Neural cell (in vitro differentiated cells): ENCODE measurements at regions not wholly inside any gene's neighbourhood (a gene's known extent, or its start where the extent isn't known, plus 50 kb on each side); places are given as distances from the start of the nearest gene placed in this dataset.

ENCODE experiments used
- H2AFZ ChIP-seq: fragments of 200-600, 300-800 bp; sonication (generic), shearing (Covaris generic); 2 replicates; pipeline ENCODE4 v1.6.0; 2014; ENCODE audit warnings: low read depth, mild to moderate bottlenecking, antibody characterized with exemption, low read length, moderate library complexity
- H3F3A ChIP-seq: fragments of 200-600 bp; shearing (Covaris generic); 2 replicates; pipeline ENCODE4 v1.6.1; 2016; ENCODE audit warnings: mild to moderate bottlenecking, moderate library complexity, mixed read lengths, antibody characterized with exemption, low read length; ENCODE audit not compliant: insufficient read depth, poor library complexity, severe bottlenecking
- H3K27ac ChIP-seq: fragments of 200-600, 300-800 bp; sonication (generic), shearing (Covaris generic); 2 replicates; pipeline ENCODE4 v1.5.1; 2014; ENCODE audit warnings: mild to moderate bottlenecking, low read length, moderate library complexity
- H3K27me3 ChIP-seq: fragments of 300-800, 200-600 bp; sonication (generic), shearing (Covaris generic); 2 replicates; pipeline ENCODE4 v1.6.0; 2014; ENCODE audit warnings: mild to moderate bottlenecking, low read depth, low read length, moderate library complexity; ENCODE audit not compliant: insufficient read depth
- H3K36me3 ChIP-seq: fragments of 300-800, 200-600 bp; sonication (generic), shearing (Covaris generic); 2 replicates; pipeline ENCODE4 v1.5.1; 2014; ENCODE audit warnings: mild to moderate bottlenecking, antibody characterized with exemption, low read length, moderate library complexity; ENCODE audit not compliant: insufficient read depth
- H3K4me2 ChIP-seq: fragments of 300-800, 200-600 bp; sonication (generic), shearing (Covaris generic); 2 replicates; pipeline ENCODE4 v1.6.0; 2014; ENCODE audit warnings: mild to moderate bottlenecking, low read length
- H3K4me3 ChIP-seq: fragments of 300-800, 200-600 bp; sonication (generic), shearing (Covaris generic); 2 replicates; pipeline ENCODE4 v1.5.1; 2014; ENCODE audit warnings: mild to moderate bottlenecking, low read length, moderate library complexity
- H3K79me2 ChIP-seq: fragments of 200-600 bp; shearing (Covaris generic); replicated peaks from 2 replicates; pipeline ENCODE4 v1.6.0; 2014; ENCODE audit warnings: mild to moderate bottlenecking, low read length, moderate library complexity; ENCODE audit not compliant: insufficient read depth
- H3K9ac ChIP-seq: fragments of 300-800, 200-600 bp; sonication (generic), shearing (Covaris generic); 2 replicates; pipeline ENCODE4 v1.6.1; 2016; ENCODE audit warnings: mild to moderate bottlenecking, low read length, mixed read lengths
- H3K9me2 ChIP-seq: fragments of 200-600 bp; shearing (Covaris generic); 2 replicates; pipeline ENCODE4 v1.6.1; 2016; ENCODE audit warnings: mild to moderate bottlenecking, low read length, mixed read lengths; ENCODE audit not compliant: insufficient read depth
- H3K9me3 ChIP-seq: fragments of 200-600, 300-800 bp; sonication (generic), shearing (Covaris generic); 2 replicates; pipeline ENCODE4 v1.6.1; 2016; ENCODE audit warnings: mild to moderate bottlenecking, mixed run types, low read length, moderate library complexity, mixed read lengths
- H4K20me1 ChIP-seq: fragments of 200-600 bp; shearing (Covaris generic); 2 replicates; pipeline ENCODE4 v1.6.1; 2016; ENCODE audit warnings: mild to moderate bottlenecking, mixed run types; ENCODE audit not compliant: insufficient read depth
- EP300 ChIP-seq: fragments of 450-650 bp; conservative IDR thresholded peaks from 2 replicates; pipeline ENCODE4 v1.6.1; 2014; ENCODE audit warnings: antibody characterized with exemption, mild to moderate bottlenecking, moderate library complexity; ENCODE audit not compliant: poor library complexity, severe bottlenecking
- EZH2 ChIP-seq: fragments of 200-600, 300-800 bp; shearing (Covaris generic), sonication (generic); IDR thresholded peaks from 2 replicates; pipeline ENCODE4 v1.6.1; 2014; ENCODE audit warnings: antibody characterized with exemption, low read length, borderline replicate concordance, mild to moderate bottlenecking; ENCODE audit not compliant: insufficient read depth, poor library complexity, severe bottlenecking
- MXI1 ChIP-seq: fragments of 450-650 bp; conservative IDR thresholded peaks from 2 replicates; pipeline ENCODE4 v1.6.1; 2014; ENCODE audit warnings: antibody characterized with exemption, mild to moderate bottlenecking; ENCODE audit not compliant: poor library complexity, severe bottlenecking
- POLR2AphosphoS5 ChIP-seq: IDR thresholded peaks from 2 replicates; pipeline ENCODE4 v1.6.1; 2012
- TAF1 ChIP-seq: IDR thresholded peaks from 2 replicates; pipeline ENCODE4 v1.6.1; 2012; ENCODE audit warnings: low read depth
- TF ChIP-seq, protein P1 (sequence below): IDR thresholded peaks from 2 replicates; pipeline ENCODE4 v1.6.1; 2012; ENCODE audit warnings: borderline replicate concordance
- TF ChIP-seq, protein P2 (sequence below): fragments of 450-650 bp; IDR thresholded peaks from 2 replicates; pipeline ENCODE4 v1.5.1; 2014; ENCODE audit warnings: antibody characterized with exemption, mild to moderate bottlenecking, moderate library complexity; ENCODE audit not compliant: poor library complexity, severe bottlenecking

DNA sequence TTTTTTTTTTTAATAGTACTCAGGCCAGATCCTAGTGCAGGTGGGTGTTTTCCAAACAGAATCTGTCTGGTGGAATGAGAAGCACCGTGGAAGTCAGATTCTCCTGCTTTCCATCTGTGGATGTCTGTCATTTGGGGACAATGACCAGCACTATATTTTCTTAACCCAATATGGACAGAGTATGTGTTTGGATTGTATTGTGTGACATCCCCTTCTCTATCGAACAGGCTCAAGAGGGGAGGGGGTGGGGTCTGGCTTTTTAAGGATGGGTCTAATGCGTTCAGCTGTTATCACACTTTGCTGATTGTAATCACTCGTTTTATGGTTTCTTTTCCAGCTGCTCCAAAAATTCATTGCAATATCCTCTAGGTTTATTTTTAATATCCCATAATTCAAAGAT lies 197.5 kb upstream of the CEP162 start:
- Histone ChIP-seq H2AFZ (no peak overlapping the region), H3K27me3 (no peaks in the 10 kb centered on the region), H3K27ac (no peak overlapping the region), H3K4me2 (no peak overlapping the region), H3K79me2 (no peaks in the 10 kb centered on the region), H3K9ac (no peak overlapping the region), H4K20me1 (no peaks in the 10 kb centered on the region), H3K9me3 (no peaks in the 10 kb centered on the region), H3K9me2 (no peaks in the 10 kb centered on the region), H3K36me3 (no peaks in the 10 kb centered on the region), H3K4me3 (no peak overlapping the region), H3F3A (no peaks in the 10 kb centered on the region)
- TF ChIP-seq, protein P1, sequence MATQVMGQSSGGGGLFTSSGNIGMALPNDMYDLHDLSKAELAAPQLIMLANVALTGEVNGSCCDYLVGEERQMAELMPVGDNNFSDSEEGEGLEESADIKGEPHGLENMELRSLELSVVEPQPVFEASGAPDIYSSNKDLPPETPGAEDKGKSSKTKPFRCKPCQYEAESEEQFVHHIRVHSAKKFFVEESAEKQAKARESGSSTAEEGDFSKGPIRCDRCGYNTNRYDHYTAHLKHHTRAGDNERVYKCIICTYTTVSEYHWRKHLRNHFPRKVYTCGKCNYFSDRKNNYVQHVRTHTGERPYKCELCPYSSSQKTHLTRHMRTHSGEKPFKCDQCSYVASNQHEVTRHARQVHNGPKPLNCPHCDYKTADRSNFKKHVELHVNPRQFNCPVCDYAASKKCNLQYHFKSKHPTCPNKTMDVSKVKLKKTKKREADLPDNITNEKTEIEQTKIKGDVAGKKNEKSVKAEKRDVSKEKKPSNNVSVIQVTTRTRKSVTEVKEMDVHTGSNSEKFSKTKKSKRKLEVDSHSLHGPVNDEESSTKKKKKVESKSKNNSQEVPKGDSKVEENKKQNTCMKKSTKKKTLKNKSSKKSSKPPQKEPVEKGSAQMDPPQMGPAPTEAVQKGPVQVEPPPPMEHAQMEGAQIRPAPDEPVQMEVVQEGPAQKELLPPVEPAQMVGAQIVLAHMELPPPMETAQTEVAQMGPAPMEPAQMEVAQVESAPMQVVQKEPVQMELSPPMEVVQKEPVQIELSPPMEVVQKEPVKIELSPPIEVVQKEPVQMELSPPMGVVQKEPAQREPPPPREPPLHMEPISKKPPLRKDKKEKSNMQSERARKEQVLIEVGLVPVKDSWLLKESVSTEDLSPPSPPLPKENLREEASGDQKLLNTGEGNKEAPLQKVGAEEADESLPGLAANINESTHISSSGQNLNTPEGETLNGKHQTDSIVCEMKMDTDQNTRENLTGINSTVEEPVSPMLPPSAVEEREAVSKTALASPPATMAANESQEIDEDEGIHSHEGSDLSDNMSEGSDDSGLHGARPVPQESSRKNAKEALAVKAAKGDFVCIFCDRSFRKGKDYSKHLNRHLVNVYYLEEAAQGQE = no peak
- TF ChIP-seq, protein P2, sequence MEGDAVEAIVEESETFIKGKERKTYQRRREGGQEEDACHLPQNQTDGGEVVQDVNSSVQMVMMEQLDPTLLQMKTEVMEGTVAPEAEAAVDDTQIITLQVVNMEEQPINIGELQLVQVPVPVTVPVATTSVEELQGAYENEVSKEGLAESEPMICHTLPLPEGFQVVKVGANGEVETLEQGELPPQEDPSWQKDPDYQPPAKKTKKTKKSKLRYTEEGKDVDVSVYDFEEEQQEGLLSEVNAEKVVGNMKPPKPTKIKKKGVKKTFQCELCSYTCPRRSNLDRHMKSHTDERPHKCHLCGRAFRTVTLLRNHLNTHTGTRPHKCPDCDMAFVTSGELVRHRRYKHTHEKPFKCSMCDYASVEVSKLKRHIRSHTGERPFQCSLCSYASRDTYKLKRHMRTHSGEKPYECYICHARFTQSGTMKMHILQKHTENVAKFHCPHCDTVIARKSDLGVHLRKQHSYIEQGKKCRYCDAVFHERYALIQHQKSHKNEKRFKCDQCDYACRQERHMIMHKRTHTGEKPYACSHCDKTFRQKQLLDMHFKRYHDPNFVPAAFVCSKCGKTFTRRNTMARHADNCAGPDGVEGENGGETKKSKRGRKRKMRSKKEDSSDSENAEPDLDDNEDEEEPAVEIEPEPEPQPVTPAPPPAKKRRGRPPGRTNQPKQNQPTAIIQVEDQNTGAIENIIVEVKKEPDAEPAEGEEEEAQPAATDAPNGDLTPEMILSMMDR = no peak

DNA sequence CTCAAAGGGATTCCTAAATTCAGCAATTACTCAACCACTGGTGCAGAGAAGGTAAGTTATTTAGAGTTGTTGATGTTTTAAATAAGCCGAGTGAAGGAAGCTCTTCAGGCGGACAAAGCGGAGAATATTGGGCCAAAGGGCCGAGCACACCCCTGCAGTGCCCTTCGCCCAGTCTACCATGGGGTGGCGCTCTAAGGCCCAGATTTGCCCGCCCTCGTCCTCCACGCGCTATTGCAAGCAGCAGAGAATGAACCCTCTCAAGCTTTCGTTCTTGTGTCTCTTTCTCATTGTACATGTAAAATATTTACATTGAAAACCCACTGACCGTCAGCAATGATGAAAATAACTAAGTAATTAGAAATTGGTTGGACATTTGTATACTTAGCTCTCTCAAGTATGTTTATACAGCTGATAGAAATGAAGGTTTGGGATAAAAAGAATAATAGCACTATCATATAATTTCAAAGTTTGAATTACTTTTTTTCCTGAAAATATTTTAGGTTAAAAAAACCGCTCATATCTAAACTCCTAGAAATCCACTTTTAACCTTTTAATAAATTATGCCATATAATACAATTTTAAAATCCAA lies 195.0 kb upstream of the CEP162 start:
- H3K27me3 ChIP-seq = no peaks in the 10 kb centered on the region
- no peak overlapping the region for H3K9ac ChIP-seq
- no peaks in the 10 kb centered on the region for H4K20me1 ChIP-seq
- no peaks in the 10 kb centered on the region for H3K79me2 ChIP-seq
- H3K27ac ChIP-seq = no peak overlapping the region
- no peaks in the 10 kb centered on the region for H3K9me2 ChIP-seq
- TF ChIP-seq EP300 (no peak), MXI1 (no peak), TAF1 (no peak), POLR2AphosphoS5 (no peak), EZH2 (no peak)
- TF ChIP-seq, protein P2 = peak; percentile 33
- TF ChIP-seq, protein P1 = no peak
- no peak overlapping the region for H3K4me3 ChIP-seq
- H3K4me2 ChIP-seq = no peak overlapping the region
- no peaks in the 10 kb centered on the region for H3K36me3 ChIP-seq
- H3K9me3 ChIP-seq = no peaks in the 10 kb centered on the region
- H3F3A ChIP-seq = no peaks in the 10 kb centered on the region
- H2AFZ ChIP-seq = no peak overlapping the region
